PC-3 (cell line): ENCODE measurements at regions not wholly inside any gene's neighbourhood (a gene's known extent, or its start where the extent isn't known, plus 50 kb on each side); places are given as distances from the start of the nearest gene placed in this dataset.

Experiments
- CTCF ChIP-seq: fragments of 300-600 bp; sonication (generic); conservative IDR thresholded peaks from 2 replicates; pipeline ENCODE4 v1.5.1; 2017; ENCODE audit warnings: antibody characterized with exemption, low read depth, mild to moderate bottlenecking, low read length
- EZH2 ChIP-seq: fragments of 300-600 bp; sonication (generic); IDR thresholded peaks from one replicate; pipeline ENCODE4 v1.6.1; 2017; ENCODE audit warnings: antibody characterized with exemption, mild to moderate bottlenecking, low read length; ENCODE audit not compliant: unreplicated experiment

GRCh38 chr21:28299946-28300345 is 692.7 kb downstream of the LTN1 start:
- TF ChIP-seq EZH2 (no peak), CTCF (no peak)
